ENCODE measurements at regions not wholly inside any gene's neighbourhood (a gene's known extent, or its start where the extent isn't known, plus 50 kb on each side); places are given as distances from the start of the nearest gene placed in this dataset.

GRCh38 chr4:24032371-24032989 lies 142.6 kb upstream of the PPARGC1A start:
- Mint-ChIP-seq H3K27me3 (no peaks in the 10 kb centered on the region), H3K4me1 (no peaks in the 10 kb centered on the region), H3K4me3 (no peak overlapping the region)

GRCh38 chr4:24026596-24026995 lies 136.7 kb upstream of the PPARGC1A start:
- no peaks in the 10 kb centered on the region for H3K36me3 Mint-ChIP-seq
- no peaks in the 10 kb centered on the region for H3K9me3 Mint-ChIP-seq
- H3K27me3 Mint-ChIP-seq = no peaks in the 10 kb centered on the region
- no peaks in the 10 kb centered on the region for H3K4me1 Mint-ChIP-seq
- H3K4me3 Mint-ChIP-seq = no peak overlapping the region
- no peak overlapping the region for H3K27ac Mint-ChIP-seq
- no peak for DNase-seq

More at GRCh38 chr4:24032371-24032989, 142.6 kb upstream of the PPARGC1A start:
- Mint-ChIP-seq H3K27ac (no peak overlapping the region), H3K9me3 (no peaks in the 10 kb centered on the region), H3K36me3 (no peaks in the 10 kb centered on the region)
- DNase-seq = no peak

- Mint-ChIP-seq H3K9me3 (no peaks in the 10 kb centered on the region), H3K4me3 (no peak overlapping the region), H3K27ac (no peak overlapping the region), H3K36me3 (no peaks in the 10 kb centered on the region), H3K4me1 (no peaks in the 10 kb centered on the region), H3K27me3 (no peaks in the 10 kb centered on the region)
- DNase-seq = no peak
Measured at GRCh38 chr4:24024605-24025004, 134.8 kb upstream of the PPARGC1A start.

GRCh38 chr4:24024157-24024556 lies 134.3 kb upstream of the PPARGC1A start:
- no peak for DNase-seq
- Mint-ChIP-seq H3K27ac (no peak overlapping the region), H3K27me3 (no peaks in the 10 kb centered on the region), H3K4me1 (no peaks in the 10 kb centered on the region), H3K9me3 (no peaks in the 10 kb centered on the region), H3K36me3 (no peaks in the 10 kb centered on the region), H3K4me3 (no peak overlapping the region)

GRCh38 chr4:24015782-24016181 lies 125.9 kb upstream of the PPARGC1A start:
- Mint-ChIP-seq H3K27me3 (no peaks in the 10 kb centered on the region), H3K4me1 (no peaks in the 10 kb centered on the region), H3K27ac (no peak overlapping the region), H3K9me3 (no peaks in the 10 kb centered on the region), H3K4me3 (no peak overlapping the region), H3K36me3 (no peaks in the 10 kb centered on the region)
- DNase-seq = no peak

GRCh38 chr4:24013668-24014422 lies 124.0 kb upstream of the PPARGC1A start:
- no peaks in the 10 kb centered on the region for H3K27me3 Mint-ChIP-seq
- H3K4me1 Mint-ChIP-seq = no peaks in the 10 kb centered on the region

GRCh38 chr4:24010994-24011393 lies 121.1 kb upstream of the PPARGC1A start:
- H3K36me3 Mint-ChIP-seq = no peaks in the 10 kb centered on the region
- H3K4me1 Mint-ChIP-seq = no peaks in the 10 kb centered on the region
- H3K4me3 Mint-ChIP-seq = no peak overlapping the region
- no peaks in the 10 kb centered on the region for H3K27me3 Mint-ChIP-seq
- no peak overlapping the region for H3K27ac Mint-ChIP-seq
- DNase-seq = no peak
- no peaks in the 10 kb centered on the region for H3K9me3 Mint-ChIP-seq

More at GRCh38 chr4:24013668-24014422, 124.0 kb upstream of the PPARGC1A start:
- no peak for DNase-seq
- H3K9me3 Mint-ChIP-seq = no peaks in the 10 kb centered on the region
- no peak overlapping the region for H3K4me3 Mint-ChIP-seq
- H3K36me3 Mint-ChIP-seq = no peaks in the 10 kb centered on the region
- no peak overlapping the region for H3K27ac Mint-ChIP-seq

- Mint-ChIP-seq H3K9me3 (no peaks in the 10 kb centered on the region), H3K4me1 (no peaks in the 10 kb centered on the region), H3K27ac (no peak overlapping the region), H3K36me3 (no peaks in the 10 kb centered on the region), H3K27me3 (no peaks in the 10 kb centered on the region), H3K4me3 (no peak overlapping the region)
- DNase-seq = no peak
Measured at GRCh38 chr4:24010573-24010972, 120.7 kb upstream of the PPARGC1A start.

GRCh38 chr4:24007860-24008261 lies 118.0 kb upstream of the PPARGC1A start:
- H3K36me3 Mint-ChIP-seq = no peaks in the 10 kb centered on the region
- peaks cover 5% of the 10 kb centered on the region for H3K27me3 Mint-ChIP-seq
- H3K4me3 Mint-ChIP-seq = no peak overlapping the region
- H3K4me1 Mint-ChIP-seq = no peaks in the 10 kb centered on the region
- no peak for DNase-seq
- no peak overlapping the region for H3K27ac Mint-ChIP-seq
- H3K9me3 Mint-ChIP-seq = no peaks in the 10 kb centered on the region

- H3K4me3 Mint-ChIP-seq = no peak overlapping the region
- H3K27me3 Mint-ChIP-seq = peaks cover 8% of the 10 kb centered on the region
- H3K36me3 Mint-ChIP-seq = no peaks in the 10 kb centered on the region
- H3K4me1 Mint-ChIP-seq = no peaks in the 10 kb centered on the region
- no peak overlapping the region for H3K27ac Mint-ChIP-seq
- DNase-seq = no peak
- no peaks in the 10 kb centered on the region for H3K9me3 Mint-ChIP-seq
Measured at GRCh38 chr4:24006269-24006668, 116.4 kb upstream of the PPARGC1A start.

- Mint-ChIP-seq H3K4me1 (no peaks in the 10 kb centered on the region), H3K9me3 (no peaks in the 10 kb centered on the region), H3K27ac (no peak overlapping the region), H3K27me3 (peaks cover 8% of the 10 kb centered on the region), H3K36me3 (no peaks in the 10 kb centered on the region), H3K4me3 (no peak overlapping the region)
- no peak for DNase-seq
Measured at GRCh38 chr4:24003926-24004325, 114.1 kb upstream of the PPARGC1A start.

- DNase-seq = no peak
- H3K27me3 Mint-ChIP-seq = peaks cover 8% of the 10 kb centered on the region
- H3K27ac Mint-ChIP-seq = no peak overlapping the region
- H3K9me3 Mint-ChIP-seq = no peaks in the 10 kb centered on the region
- no peaks in the 10 kb centered on the region for H3K36me3 Mint-ChIP-seq
- H3K4me3 Mint-ChIP-seq = no peak overlapping the region
- no peaks in the 10 kb centered on the region for H3K4me1 Mint-ChIP-seq
Measured at GRCh38 chr4:24003496-24003895, 113.6 kb upstream of the PPARGC1A start.

GRCh38 chr4:24002330-24002966 lies 112.6 kb upstream of the PPARGC1A start:
- Mint-ChIP-seq H3K36me3 (no peaks in the 10 kb centered on the region), H3K4me3 (no peak overlapping the region), H3K9me3 (no peaks in the 10 kb centered on the region), H3K4me1 (no peaks in the 10 kb centered on the region), H3K27me3 (peaks cover 8% of the 10 kb centered on the region), H3K27ac (no peak overlapping the region)
- DNase-seq = no peak

- H3K27me3 Mint-ChIP-seq = peaks cover 8% of the 10 kb centered on the region
- no peaks in the 10 kb centered on the region for H3K9me3 Mint-ChIP-seq
- no peak for DNase-seq
- no peak overlapping the region for H3K27ac Mint-ChIP-seq
- no peaks in the 10 kb centered on the region for H3K36me3 Mint-ChIP-seq
- no peak overlapping the region for H3K4me3 Mint-ChIP-seq
- H3K4me1 Mint-ChIP-seq = no peaks in the 10 kb centered on the region
Measured at GRCh38 chr4:24001486-24002329, 111.9 kb upstream of the PPARGC1A start.

- DNase-seq = no peak
- no peaks in the 10 kb centered on the region for H3K36me3 Mint-ChIP-seq
- H3K27ac Mint-ChIP-seq = no peak overlapping the region
- no peak overlapping the region for H3K4me3 Mint-ChIP-seq
- no peaks in the 10 kb centered on the region for H3K4me1 Mint-ChIP-seq
- H3K27me3 Mint-ChIP-seq = peaks cover 8% of the 10 kb centered on the region
- no peaks in the 10 kb centered on the region for H3K9me3 Mint-ChIP-seq
Measured at GRCh38 chr4:24000470-24000831, 110.6 kb upstream of the PPARGC1A start.

All from activated naive CD8-positive, alpha-beta T cell treated with anti-CD3 and anti-CD28 coated beads for 36 hours (primary cell).